CD4-positive, alpha-beta memory T cell (primary cell): ENCODE measurements at regions not wholly inside any gene's neighbourhood (a gene's known extent, or its start where the extent isn't known, plus 50 kb on each side); places are given as distances from the start of the nearest gene placed in this dataset.

Experiments
- CTCF ChIA-PET: fragments of 350-600 bp; sonication (Branson Sonifier 250); formaldehyde crosslinking; loops from one replicate; lab custom pipeline; 2021; ENCODE audit warnings: inconsistent platforms; ENCODE audit not compliant: partially characterized antibody; lab: Charles Lee
- POLR2A ChIA-PET: fragments of 350-600 bp; sonication (Branson Sonifier 250); formaldehyde crosslinking; loops from one replicate; lab custom pipeline; 2021; ENCODE audit not compliant: partially characterized antibody; lab: Charles Lee
- DNase-seq, 5 donors: peaks; one replicate each; pipeline versions ENCODE4 v3.0.0 to v3.0.0-alpha.2; 2020 to 2022; ENCODE audit warnings: mixed read lengths in 1 of 5
- H3K27ac ChIP-seq: one replicate; pipeline ENCODE4 v1.7.0; 2013; ENCODE audit warnings: low read depth, low read length
- H3K27me3 ChIP-seq: 2 replicates; pipeline ENCODE4 v1.7.0; 2013; ENCODE audit warnings: mild to moderate bottlenecking, low read length, moderate library complexity; ENCODE audit not compliant: insufficient read depth
- H3K36me3 ChIP-seq: 2 replicates; pipeline ENCODE4 v1.7.0; 2013; ENCODE audit warnings: mild to moderate bottlenecking, low read length, moderate library complexity; ENCODE audit not compliant: insufficient read depth
- H3K4me1 ChIP-seq: 2 replicates; pipeline ENCODE4 v1.7.0; 2013; ENCODE audit warnings: mild to moderate bottlenecking, low read length, moderate library complexity; ENCODE audit not compliant: insufficient read depth
- H3K4me3 ChIP-seq, 2 donors: one replicate each; pipeline ENCODE4 v1.7.0; 2013; ENCODE audit warnings: low read length in 2 of 2, mild to moderate bottlenecking in 1 of 2
- H3K9me3 ChIP-seq, 2 donors: one replicate each; pipeline ENCODE4 v1.7.0; 2013; ENCODE audit warnings: low read length in 2 of 2, control low read depth in 1 of 2; ENCODE audit not compliant: control insufficient read depth in 1 of 2
- H3K27ac Mint-ChIP-seq, 7 donors: one replicate each; pipeline ENCODE4 v1.8.0; 2020 to 2021; ENCODE audit warnings: mixed read lengths in 7 of 7, mild to moderate bottlenecking in 6 of 7, inconsistent platforms in 3 of 7, moderate library complexity in 3 of 7
- H3K27me3 Mint-ChIP-seq, 2 donors: one replicate each; pipeline ENCODE4 v1.8.0; 2020 to 2021; ENCODE audit warnings: mixed read lengths in 2 of 2
- H3K36me3 Mint-ChIP-seq, 2 donors: one replicate each; pipeline ENCODE4 v1.8.0; 2020 to 2021; ENCODE audit warnings: mixed read lengths in 2 of 2, inconsistent platforms in 1 of 2, mild to moderate bottlenecking in 1 of 2
- H3K4me1 Mint-ChIP-seq, 4 donors: one replicate each; pipeline ENCODE4 v1.8.0; 2020 to 2021; ENCODE audit warnings: mixed read lengths in 4 of 4, mild to moderate bottlenecking in 1 of 4
- H3K4me3 Mint-ChIP-seq, 8 donors: one replicate each; pipeline ENCODE4 v1.8.0; 2020 to 2021; ENCODE audit warnings: mixed read lengths in 8 of 8, mild to moderate bottlenecking in 7 of 8, moderate library complexity in 6 of 8, inconsistent platforms in 3 of 8
- H3K9me3 Mint-ChIP-seq, 8 donors: one replicate each; pipeline ENCODE4 v1.8.0; 2020 to 2021; ENCODE audit warnings: mixed read lengths in 8 of 8, mild to moderate bottlenecking in 5 of 8, inconsistent platforms in 3 of 8, moderate library complexity in 1 of 8
- intact Hi-C: fragments of 100-400 bp; cut with micrococcal nuclease; formaldehyde crosslinking; loops from one replicate; pipeline ENCODE4 v1.15.1; 2023

- H3K4me3 Mint-ChIP-seq = no peak overlapping the region
- H3K4me1 Mint-ChIP-seq = no peaks in the 10 kb centered on the region
- ChIA-PET CTCF (no interaction called here), POLR2A (no interaction called here)
- H3K9me3 ChIP-seq = no peaks in the 10 kb centered on the region
- no peaks in the 10 kb centered on the region for H3K36me3 Mint-ChIP-seq
- no peak for DNase-seq
- no peak overlapping the region for H3K27ac ChIP-seq
- no peak overlapping the region for H3K4me3 ChIP-seq
- H3K9me3 Mint-ChIP-seq = peaks cover 0 to 4% (median 0%) of the 10 kb centered on the region in 8 donors
- no peak overlapping the region for H3K27ac Mint-ChIP-seq
- H3K4me1 ChIP-seq = no peaks in the 10 kb centered on the region
- H3K27me3 ChIP-seq = no peaks in the 10 kb centered on the region
- H3K27me3 Mint-ChIP-seq = peaks cover 2 to 6% of the 10 kb centered on the region in 2 donors
- intact Hi-C loops = no loop called here
- no peaks in the 10 kb centered on the region for H3K36me3 ChIP-seq
Observed at GRCh38 chr5:158276692-158277091, 417.7 kb upstream of the CLINT1 start.

GRCh38 chr5:158275511-158275910, 416.6 kb upstream of the CLINT1 start:
- Mint-ChIP-seq H3K36me3 (no peaks in the 10 kb centered on the region), H3K27me3 (peaks cover 2% of the 10 kb centered on the region in 2 donors), H3K9me3 (peaks cover 0 to 2% (median 0%) of the 10 kb centered on the region in 8 donors), H3K4me3 (no peak overlapping the region), H3K27ac (no peak overlapping the region), H3K4me1 (no peaks in the 10 kb centered on the region)
- H3K27ac ChIP-seq = no peak overlapping the region
- H3K36me3 ChIP-seq = no peaks in the 10 kb centered on the region
- intact Hi-C loops = no loop called here
- H3K4me1 ChIP-seq = no peaks in the 10 kb centered on the region
- no peaks in the 10 kb centered on the region for H3K27me3 ChIP-seq
- H3K4me3 ChIP-seq = no peak overlapping the region
- DNase-seq = no peak
- ChIA-PET POLR2A (no interaction called here), CTCF (no interaction called here)
- no peaks in the 10 kb centered on the region for H3K9me3 ChIP-seq

- H3K27me3 ChIP-seq = no peaks in the 10 kb centered on the region
- no peaks in the 10 kb centered on the region for H3K4me1 ChIP-seq
- no peak for DNase-seq
- H3K9me3 Mint-ChIP-seq = peaks cover 0 to 6% (median 2%) of the 10 kb centered on the region in 8 donors
- H3K36me3 ChIP-seq = no peaks in the 10 kb centered on the region
- H3K27ac ChIP-seq = no peak overlapping the region
- no peak overlapping the region for H3K4me3 ChIP-seq
- H3K27me3 Mint-ChIP-seq = peaks cover 2% of the 10 kb centered on the region in 2 donors
- ChIA-PET POLR2A (no interaction called here), CTCF (no interaction called here)
- H3K27ac Mint-ChIP-seq = no peak overlapping the region
- H3K4me3 Mint-ChIP-seq = no peak overlapping the region
- intact Hi-C loops = no loop called here
- no peaks in the 10 kb centered on the region for H3K4me1 Mint-ChIP-seq
- H3K9me3 ChIP-seq = no peaks in the 10 kb centered on the region
- no peaks in the 10 kb centered on the region for H3K36me3 Mint-ChIP-seq
Observed at GRCh38 chr5:158273035-158273434, 414.1 kb upstream of the CLINT1 start.

GRCh38 chr5:158272409-158272808, 413.5 kb upstream of the CLINT1 start:
- DNase-seq = no peak
- no peak overlapping the region for H3K27ac Mint-ChIP-seq
- peaks cover 2% of the 10 kb centered on the region in 2 donors for H3K27me3 Mint-ChIP-seq
- ChIA-PET POLR2A (no interaction called here), CTCF (no interaction called here)
- no peak overlapping the region for H3K4me3 ChIP-seq
- intact Hi-C loops = no loop called here
- H3K27ac ChIP-seq = no peak overlapping the region
- H3K36me3 Mint-ChIP-seq = no peaks in the 10 kb centered on the region
- no peaks in the 10 kb centered on the region for H3K36me3 ChIP-seq
- no peak overlapping the region for H3K4me3 Mint-ChIP-seq
- no peaks in the 10 kb centered on the region for H3K27me3 ChIP-seq
- H3K9me3 ChIP-seq = no peaks in the 10 kb centered on the region
- no peaks in the 10 kb centered on the region for H3K4me1 ChIP-seq
- H3K9me3 Mint-ChIP-seq = peaks cover 0 to 7% (median 2%) of the 10 kb centered on the region in 8 donors
- H3K4me1 Mint-ChIP-seq = no peaks in the 10 kb centered on the region

GRCh38 chr5:158270996-158271554, 412.1 kb upstream of the CLINT1 start:
- H3K27me3 ChIP-seq = no peaks in the 10 kb centered on the region

GRCh38 chr5:158268286-158268685, 409.3 kb upstream of the CLINT1 start:
- Histone ChIP-seq H3K36me3 (no peaks in the 10 kb centered on the region), H3K27ac (no peak overlapping the region), H3K27me3 (no peaks in the 10 kb centered on the region), H3K4me1 (no peaks in the 10 kb centered on the region), H3K4me3 (no peak overlapping the region), H3K9me3 (no peaks in the 10 kb centered on the region)
- Mint-ChIP-seq H3K27ac (no peak overlapping the region), H3K4me3 (no peak overlapping the region), H3K36me3 (no peaks in the 10 kb centered on the region), H3K4me1 (no peaks in the 10 kb centered on the region), H3K9me3 (peaks cover 0 to 14% (median 4%) of the 10 kb centered on the region in 8 donors), H3K27me3 (peaks cover 0 to 1% of the 10 kb centered on the region in 2 donors)
- intact Hi-C loops = no loop called here
- no peak for DNase-seq
- POLR2A ChIA-PET = no interaction called here
- CTCF ChIA-PET = no interaction called here

More at GRCh38 chr5:158270996-158271554, 412.1 kb upstream of the CLINT1 start:
- H3K4me1 ChIP-seq = no peaks in the 10 kb centered on the region
- H3K4me3 ChIP-seq = no peak overlapping the region
- H3K27ac ChIP-seq = no peak overlapping the region
- peaks cover 2% of the 10 kb centered on the region in 2 donors for H3K27me3 Mint-ChIP-seq
- H3K9me3 ChIP-seq = no peaks in the 10 kb centered on the region
- no peaks in the 10 kb centered on the region for H3K36me3 Mint-ChIP-seq
- H3K9me3 Mint-ChIP-seq = peaks cover 0 to 14% (median 4%) of the 10 kb centered on the region in 8 donors
- no peaks in the 10 kb centered on the region for H3K36me3 ChIP-seq
- intact Hi-C loops = no loop called here
- peak overlapping the region in 1 of 7 donors; percentile 15 for H3K27ac Mint-ChIP-seq
- ChIA-PET POLR2A (no interaction called here), CTCF (no interaction called here)
- no peaks in the 10 kb centered on the region for H3K4me1 Mint-ChIP-seq
- H3K4me3 Mint-ChIP-seq = no peak overlapping the region
- no peak for DNase-seq

- ChIA-PET POLR2A (no interaction called here), CTCF (no interaction called here)
- no peaks in the 10 kb centered on the region for H3K36me3 Mint-ChIP-seq
- intact Hi-C loops = no loop called here
- Histone ChIP-seq H3K27ac (no peak overlapping the region), H3K27me3 (no peaks in the 10 kb centered on the region), H3K36me3 (no peaks in the 10 kb centered on the region), H3K9me3 (no peaks in the 10 kb centered on the region), H3K4me1 (no peaks in the 10 kb centered on the region), H3K4me3 (no peak overlapping the region)
- no peaks in the 10 kb centered on the region for H3K4me1 Mint-ChIP-seq
- peaks cover 0 to 1% of the 10 kb centered on the region in 2 donors for H3K27me3 Mint-ChIP-seq
- no peak for DNase-seq
- H3K4me3 Mint-ChIP-seq = no peak overlapping the region
- H3K27ac Mint-ChIP-seq = no peak overlapping the region
- H3K9me3 Mint-ChIP-seq = peaks cover 0 to 14% (median 4%) of the 10 kb centered on the region in 8 donors
Observed at GRCh38 chr5:158267228-158267627, 408.3 kb upstream of the CLINT1 start.
